Stimulated activated CD8-positive, alpha-beta memory T cell treated with anti-CD3 and anti-CD28 coated beads, Interleukin-15, amount 100 ng/mL, for 24 hours (primary cell): ENCODE measurements at regions not wholly inside any gene's neighbourhood (a gene's known extent, or its start where the extent isn't known, plus 50 kb on each side); places are given as distances from the start of the nearest gene placed in this dataset.

Source experiments
- DNase-seq: peaks from one replicate; pipeline ENCODE4 v3.0.0-alpha.2; 2020; ENCODE audit warnings: low read depth

- no peak for DNase-seq
Measured at GRCh38 chr3:70840106-70840870, 527.9 kb upstream of the MDFIC2 start.

DNA sequence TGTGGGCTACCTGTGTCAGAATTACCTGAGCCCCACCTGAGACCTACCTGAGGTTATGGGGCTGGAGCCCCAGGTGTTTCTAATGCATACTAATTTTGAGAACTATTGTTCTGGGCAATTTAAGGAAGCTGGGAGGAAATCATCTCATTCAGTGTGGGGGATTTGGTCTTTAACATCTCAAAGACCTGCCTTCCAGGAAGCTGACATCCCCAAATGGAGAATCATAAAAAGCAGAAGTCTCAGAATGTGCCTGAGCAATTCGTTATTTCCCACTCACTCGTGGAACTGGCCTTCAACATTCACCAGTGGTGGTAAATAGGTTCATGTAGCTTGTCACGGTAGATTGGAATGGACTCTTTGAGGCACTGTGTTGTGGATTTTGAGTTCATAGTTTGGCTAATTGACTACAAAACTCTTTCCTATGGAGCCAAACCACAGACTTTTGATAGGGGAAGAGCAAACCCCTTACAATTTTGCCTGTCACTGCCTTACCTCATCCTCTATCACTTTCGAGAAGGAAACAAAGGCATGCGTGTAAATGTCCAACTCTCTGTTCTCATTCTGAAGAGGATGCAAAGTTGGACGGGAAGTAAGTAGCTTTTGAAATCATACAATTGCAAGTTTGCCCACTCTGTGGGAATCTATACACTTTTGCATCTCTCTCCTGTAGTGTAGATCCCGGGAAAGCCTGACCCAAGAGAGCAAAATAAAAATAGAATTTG, 521.0 kb upstream of the MDFIC2 start:
- DNase-seq = no peak

- no peak for DNase-seq
Measured at GRCh38 chr3:70832834-70833205, 520.4 kb upstream of the MDFIC2 start.

DNA sequence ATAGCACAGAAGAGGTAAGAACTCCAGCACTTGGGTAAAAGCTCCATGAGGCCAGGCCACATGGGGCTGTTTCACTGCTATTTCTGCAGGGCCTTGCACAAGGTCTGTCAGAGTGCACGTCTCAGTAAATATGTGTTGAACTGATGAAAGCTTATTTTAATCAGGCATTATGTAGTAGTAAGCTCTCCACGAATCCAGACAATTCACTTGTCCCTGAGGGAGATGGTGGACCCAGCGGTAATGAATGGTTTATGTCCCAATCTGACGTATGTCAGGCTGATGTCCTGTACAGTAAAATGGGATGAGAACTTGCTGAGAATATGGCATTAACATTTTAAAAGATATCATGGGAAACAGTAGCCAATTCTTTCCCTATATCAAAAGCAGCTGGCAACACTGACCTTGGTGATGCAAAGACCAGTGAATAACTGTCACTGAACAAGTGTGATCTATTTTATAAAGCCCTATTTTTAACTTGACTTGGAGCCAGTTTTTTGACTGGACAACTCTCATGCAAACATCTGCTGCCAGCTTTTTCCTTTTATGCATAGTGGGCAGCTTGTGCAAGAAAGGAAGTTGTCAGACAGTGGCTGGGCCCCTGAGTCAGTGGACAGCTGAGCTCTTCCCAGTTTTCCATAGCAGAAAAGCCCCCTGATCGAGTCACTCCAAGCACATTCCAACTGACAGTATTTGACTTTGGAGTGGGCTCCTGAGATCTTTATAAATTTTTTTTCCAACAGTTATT, 519.8 kb upstream of the MDFIC2 start:
- DNase-seq = no peak

DNA sequence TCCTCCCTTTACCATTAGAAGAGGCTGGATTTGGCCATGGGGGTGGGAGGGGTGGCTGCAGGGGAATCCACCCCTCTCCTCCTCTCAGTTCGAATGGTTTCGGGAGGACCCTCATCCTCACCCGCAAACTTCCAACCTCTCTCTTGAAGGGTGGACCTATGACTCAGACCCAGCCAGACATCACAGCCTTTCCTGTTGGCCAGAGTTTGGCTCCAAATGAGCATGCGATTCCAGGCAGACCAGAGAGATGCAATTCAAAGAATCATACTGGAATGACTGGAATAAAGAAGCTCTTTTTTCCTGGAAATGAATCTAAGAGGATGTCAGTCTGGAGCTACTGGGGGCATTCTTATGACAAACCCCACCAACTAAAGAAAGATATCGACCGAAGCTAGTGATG, 516.7 kb upstream of the MDFIC2 start:
- no peak for DNase-seq

GRCh38 chr3:70824773-70825172, 512.3 kb upstream of the MDFIC2 start:
- DNase-seq = no peak

GRCh38 chr3:70824078-70824477, 511.6 kb upstream of the MDFIC2 start:
- DNase-seq = no peak

- DNase-seq = no peak
Measured at GRCh38 chr3:70823622-70824021, 511.2 kb upstream of the MDFIC2 start.

GRCh38 chr3:70822669-70823068, 510.2 kb upstream of the MDFIC2 start:
- no peak for DNase-seq

DNA sequence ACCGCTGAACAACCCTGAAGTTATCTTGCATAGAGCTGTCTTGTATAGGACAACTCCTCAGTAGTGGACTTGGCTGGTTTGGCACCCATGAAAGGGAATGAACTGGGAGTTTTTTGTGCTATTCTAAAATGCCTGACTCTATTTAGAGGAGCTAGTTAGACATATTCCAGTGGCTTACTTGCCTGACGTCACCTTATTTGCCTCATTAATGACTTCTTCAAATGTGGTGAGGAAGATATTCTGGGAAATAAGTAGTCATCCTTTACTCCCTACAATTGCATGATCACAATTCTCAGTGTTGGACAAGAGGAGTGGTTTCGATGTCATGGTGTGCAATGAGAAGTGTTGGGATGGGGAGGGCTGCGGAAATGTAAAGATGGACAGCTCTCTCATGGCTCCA, 509.2 kb upstream of the MDFIC2 start:
- no peak for DNase-seq

DNA sequence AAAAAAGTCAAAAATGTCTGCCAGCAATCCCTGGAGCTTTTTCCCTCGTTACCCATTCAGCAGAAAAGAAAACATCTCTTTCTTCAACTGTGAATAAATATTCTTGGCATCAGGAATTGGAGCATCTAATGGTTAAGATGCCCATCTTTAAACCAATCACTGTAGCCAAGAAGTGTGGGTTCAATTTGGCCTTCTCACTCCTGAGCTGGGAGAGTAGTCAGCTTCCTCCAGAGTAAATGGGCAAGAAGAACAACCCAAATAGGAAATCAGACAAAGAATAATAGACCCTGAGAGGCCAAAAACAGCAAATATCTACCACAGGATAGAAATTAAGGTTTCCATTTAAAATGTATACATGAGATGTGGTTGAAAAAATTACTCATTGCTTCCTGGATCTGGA, 508.0 kb upstream of the MDFIC2 start:
- DNase-seq = no peak

DNA sequence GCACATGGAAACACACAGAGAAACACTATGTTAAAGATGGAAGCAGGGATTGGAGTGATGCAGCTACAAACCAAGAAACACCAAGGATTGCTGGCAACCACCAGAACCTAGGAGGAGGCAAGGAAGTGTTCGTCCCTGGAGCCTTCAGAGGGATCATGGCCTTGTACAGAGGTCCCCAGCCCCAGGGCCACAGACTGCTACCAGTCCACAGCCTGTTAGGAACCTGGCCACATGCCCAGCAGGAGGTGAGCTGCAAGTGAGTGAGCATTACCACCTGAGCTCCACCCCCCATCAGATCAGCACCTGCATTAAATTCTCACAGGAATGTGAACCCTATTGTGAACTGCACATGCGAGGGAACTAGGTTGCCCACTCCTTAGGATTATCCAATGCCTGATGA, 505.7 kb upstream of the MDFIC2 start:
- DNase-seq = no peak

GRCh38 chr3:70816346-70816745, 503.9 kb upstream of the MDFIC2 start:
- no peak for DNase-seq

DNA sequence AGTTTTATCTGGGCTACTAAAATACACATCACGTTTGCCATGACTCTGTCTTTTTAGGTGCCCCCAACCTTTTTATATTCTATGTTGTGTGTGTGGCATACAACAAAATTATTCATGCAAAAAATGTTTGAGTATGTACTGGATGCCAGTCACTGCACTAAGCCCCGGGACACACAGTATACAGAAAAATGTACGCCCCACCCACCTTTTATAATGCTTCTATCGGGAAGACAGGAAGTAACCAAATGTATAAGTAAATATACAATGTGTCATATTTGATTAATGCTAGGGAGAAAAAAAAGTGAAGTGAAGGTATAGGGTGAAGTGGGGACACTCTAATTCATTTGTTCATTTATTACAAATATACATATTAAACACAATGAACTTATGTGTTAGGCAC, 503.4 kb upstream of the MDFIC2 start:
- DNase-seq = no peak

DNA sequence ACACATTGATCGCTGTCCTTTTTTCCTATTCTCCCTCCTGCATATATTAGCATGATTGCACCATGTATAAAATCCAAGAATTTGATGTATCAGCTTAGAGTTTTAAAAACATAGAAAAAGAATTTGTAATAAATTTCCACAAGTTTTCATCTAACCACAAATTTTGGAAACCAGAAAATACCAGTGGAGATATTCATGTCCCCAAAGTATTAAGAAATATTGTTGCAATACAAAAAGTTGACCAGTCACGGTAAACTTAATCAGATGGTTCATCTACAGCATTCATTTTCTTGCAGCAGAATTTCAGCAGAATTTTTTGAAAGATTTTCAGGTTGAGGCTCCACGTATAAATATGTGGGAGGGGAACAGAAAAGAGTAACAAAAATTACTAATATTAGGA, 500.9 kb upstream of the MDFIC2 start:
- no peak for DNase-seq

DNA sequence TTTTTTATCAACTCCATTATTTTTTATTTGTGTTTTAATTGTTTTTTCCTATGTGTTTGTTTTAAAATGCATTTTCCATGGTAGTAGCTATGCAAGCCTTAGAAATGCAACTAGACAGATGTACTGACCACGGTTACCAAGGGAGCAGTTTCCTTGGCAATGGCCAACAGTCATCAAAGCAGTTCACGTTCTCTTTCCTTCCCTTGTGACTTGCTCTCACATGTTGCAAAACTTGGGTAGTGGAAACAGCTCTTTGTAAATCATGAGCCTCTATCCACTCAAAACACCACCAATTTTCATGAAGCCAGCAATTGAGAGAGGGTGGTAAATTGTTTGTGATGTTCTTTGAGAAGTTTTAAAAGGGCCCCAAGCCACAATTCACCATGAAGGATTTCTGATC, 499.4 kb upstream of the MDFIC2 start:
- DNase-seq = no peak

GRCh38 chr3:70808881-70809280, 496.4 kb upstream of the MDFIC2 start:
- no peak for DNase-seq

- DNase-seq = no peak
Measured at GRCh38 chr3:70806556-70806955, 494.1 kb upstream of the MDFIC2 start.

DNA sequence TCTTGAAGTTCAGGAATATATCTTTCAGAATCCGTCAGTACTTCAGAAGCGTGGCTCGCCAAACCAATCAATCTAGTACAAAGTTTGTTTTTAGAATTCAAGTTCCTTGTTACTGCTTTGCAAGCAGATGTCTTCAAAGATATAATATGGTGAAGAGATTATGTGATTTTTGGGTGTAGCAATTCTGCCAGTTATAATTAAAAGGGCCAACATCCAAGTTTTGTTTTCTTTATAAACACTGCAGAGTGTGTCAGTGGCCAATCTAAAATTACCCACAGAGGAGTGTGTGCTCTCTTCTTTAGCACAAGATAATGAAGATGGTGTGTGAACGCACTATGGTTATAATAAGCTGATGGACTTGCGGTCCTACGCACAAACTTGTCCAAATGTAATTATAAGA, 493.6 kb upstream of the MDFIC2 start:
- DNase-seq = no peak

DNA sequence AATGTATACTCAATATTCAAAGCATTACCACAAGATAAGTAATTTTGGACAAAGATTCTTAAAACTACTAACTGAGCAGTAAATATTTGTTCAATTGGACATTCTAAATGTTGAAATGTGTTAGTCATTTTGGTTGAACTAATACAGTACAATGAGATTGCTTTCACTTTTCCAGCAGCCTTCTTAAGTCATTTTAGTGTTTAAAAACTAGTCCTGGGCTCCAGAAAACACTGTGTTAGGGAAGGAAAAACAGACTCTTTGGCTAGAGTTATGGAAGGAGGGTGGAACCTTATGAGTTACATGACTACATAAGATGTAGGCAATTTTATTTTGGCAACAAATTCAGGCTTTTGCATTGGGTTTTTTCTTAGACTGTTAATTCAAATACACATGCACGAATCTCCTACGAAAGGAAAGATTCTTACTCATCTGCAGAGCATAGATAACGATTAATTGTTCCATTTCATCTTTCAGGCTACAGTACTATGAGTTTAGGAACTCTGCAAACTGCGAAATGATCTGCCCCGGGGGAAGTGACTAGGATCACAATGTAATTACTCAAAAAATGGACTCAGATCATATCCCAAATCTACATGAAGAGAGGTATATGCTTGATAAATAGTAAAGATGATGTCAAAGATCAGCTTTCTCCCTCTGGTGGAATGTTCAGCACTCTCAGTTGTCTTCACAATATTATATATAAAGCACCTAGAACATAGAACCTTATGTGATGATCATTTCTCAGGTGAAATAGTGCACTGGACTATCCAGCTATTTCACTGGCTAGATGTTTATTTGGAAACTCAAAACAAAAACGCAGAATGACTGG, 492.8 kb upstream of the MDFIC2 start:
- no peak for DNase-seq

DNA sequence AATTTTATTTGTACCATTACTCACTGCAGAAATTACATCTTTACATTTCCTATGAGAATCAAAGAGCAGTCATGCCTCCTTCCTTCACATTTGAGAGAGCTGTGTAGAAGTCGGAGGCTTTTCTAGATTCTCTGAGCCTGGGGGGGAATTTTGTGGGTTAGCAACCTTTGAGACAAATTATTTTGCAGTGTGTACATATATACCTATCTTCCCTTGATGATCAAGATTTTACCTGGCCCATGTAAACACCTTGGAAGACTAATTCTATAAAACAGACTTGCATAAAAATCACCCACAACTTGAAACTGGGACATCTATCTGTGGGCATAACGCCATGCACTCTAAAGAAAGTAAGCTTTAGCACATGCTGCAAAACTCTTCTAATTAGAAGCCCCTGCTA, 491.5 kb upstream of the MDFIC2 start:
- DNase-seq = no peak

DNA sequence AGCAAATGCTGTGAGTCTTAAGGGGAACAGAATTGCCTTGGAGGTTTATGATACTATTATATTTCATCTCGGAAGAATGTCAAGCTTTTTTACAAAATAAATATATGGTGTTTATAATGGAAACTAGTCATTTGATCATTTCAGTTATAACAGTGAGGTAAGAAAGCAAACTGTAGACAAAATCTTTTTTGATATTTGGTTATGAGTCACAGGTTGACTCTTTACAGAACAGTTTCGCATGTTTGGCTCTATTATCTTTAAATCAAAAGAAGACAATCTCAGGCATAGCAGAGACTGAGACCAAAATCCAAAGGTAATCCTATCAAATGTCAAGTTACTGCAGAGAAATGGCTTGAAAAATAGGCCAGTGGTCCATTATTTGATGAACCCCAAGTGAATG, 490.9 kb upstream of the MDFIC2 start:
- DNase-seq = no peak
